SK-N-SH treated with all-trans-retinoic acid at 6 μM for 48 hours (cell line): ENCODE measurements at regions not wholly inside any gene's neighbourhood (a gene's known extent, or its start where the extent isn't known, plus 50 kb on each side); places are given as distances from the start of the nearest gene placed in this dataset.

Experiments
- ARNTL ChIP-seq: fragments of 450-650 bp; formaldehyde crosslinking; IDR thresholded peaks from 2 replicates; pipeline ENCODE4 v1.5.0; 2020; ENCODE audit warnings: low read depth, mild to moderate bottlenecking, moderate library complexity, borderline replicate concordance
- CREB5 ChIP-seq: fragments of 250-450 bp; sonication (Bioruptor Pico); IDR thresholded peaks from 2 replicates; pipeline ENCODE4 v1.5.1; 2020; ENCODE audit warnings: low read depth, mild to moderate bottlenecking, moderate library complexity
- GLIS3 ChIP-seq: fragments of 250-450 bp; sonication (Bioruptor Pico); IDR thresholded peaks from 2 replicates; pipeline ENCODE4 v1.5.0; 2020; ENCODE audit warnings: mild to moderate bottlenecking, moderate library complexity
- PPARA ChIP-seq: fragments of 250-450 bp; sonication (Bioruptor Pico); IDR thresholded peaks from 2 replicates; pipeline ENCODE4 v1.5.0; 2020; ENCODE audit warnings: mild to moderate bottlenecking, borderline replicate concordance
- RARB ChIP-seq: fragments of 250-450 bp; sonication (Bioruptor Pico); IDR thresholded peaks from 2 replicates; pipeline ENCODE4 v1.8.0; 2021; ENCODE audit warnings: mild to moderate bottlenecking, moderate library complexity
- ZFP30 ChIP-seq: fragments of 450-650 bp; formaldehyde crosslinking; IDR thresholded peaks from 2 replicates; pipeline ENCODE4 v1.5.0; 2022; ENCODE audit warnings: mild to moderate bottlenecking, moderate library complexity
- ZNF565 ChIP-seq: fragments of 450-650 bp; formaldehyde crosslinking; conservative IDR thresholded peaks from 2 replicates; pipeline ENCODE4 v1.5.0; 2020; ENCODE audit warnings: low read depth, mild to moderate bottlenecking, moderate library complexity
- ZNF8 ChIP-seq: fragments of 450-650 bp; formaldehyde crosslinking; IDR thresholded peaks from 2 replicates; pipeline ENCODE4 v1.5.0; 2020; ENCODE audit warnings: mild to moderate bottlenecking, moderate library complexity

- TF ChIP-seq ARNTL: no peak
- no peak for TF ChIP-seq ZNF565 (CRISPR knock-in tag)
- TF ChIP-seq PPARA (CRISPR knock-in tag): no peak
- TF ChIP-seq ZNF8 (CRISPR knock-in tag): no peak
- no peak for TF ChIP-seq GLIS3 (CRISPR knock-in tag)
- TF ChIP-seq RARB (CRISPR knock-in tag): no peak
- TF ChIP-seq CREB5 (CRISPR knock-in tag): no peak
- no peak for TF ChIP-seq ZFP30 (CRISPR knock-in tag)
Observed at GRCh38 chr2:71882236-71882946, 265.3 kb downstream of the CYP26B1 start.
